ENCODE measurements at regions not wholly inside any gene's neighbourhood (a gene's known extent, or its start where the extent isn't known, plus 50 kb on each side); places are given as distances from the start of the nearest gene placed in this dataset.

- TF ChIP-seq POLR2A (IDR thresholded peaks at IDR 0.05; ENCODE audit: low read depth, low read length) (no peak), ELK1 (IDR thresholded peaks at IDR 0.05; ENCODE audit: borderline replicate concordance, low read depth, low read length) (no peak), RCOR1 (IDR thresholded peaks at IDR 0.05; ENCODE audit: insufficient replicate concordance, low read length) (no peak), CTCF (conservative IDR thresholded peaks at IDR 0.05; ENCODE audit: low read depth, low read length) (no peak), SMC3 (IDR thresholded peaks at IDR 0.05; ENCODE audit: low read depth, low read length) (no peak), CEBPB (IDR thresholded peaks at IDR 0.05; ENCODE audit: low read depth, low read length) (no peak), RAD21 (IDR thresholded peaks at IDR 0.05; ENCODE audit: low read length) (no peak), RFX5 (IDR thresholded peaks at IDR 0.05; ENCODE audit: low read depth, low read length) (no peak)
These were observed 497.1 kb upstream of the CDH11 start for GRCh38 chr16:65618931-65619330.
